OCI-LY1 (cell line): ENCODE measurements at regions not wholly inside any gene's neighbourhood (a gene's known extent, or its start where the extent isn't known, plus 50 kb on each side); places are given as distances from the start of the nearest gene placed in this dataset.

Experiments used
- H2AFZ ChIP-seq: fragments of 200-600 bp; sonication (generic), shearing (Covaris generic); 2 replicates; pipeline ENCODE4 v1.6.0; 2014; ENCODE audit warnings: antibody characterized with exemption, mild to moderate bottlenecking, low read length
- H3F3A ChIP-seq: fragments of 200-600 bp; sonication (generic), shearing (Covaris generic); 2 replicates; pipeline ENCODE4 v1.6.0; 2014; ENCODE audit warnings: mild to moderate bottlenecking, antibody characterized with exemption, low read length, moderate library complexity; ENCODE audit not compliant: insufficient read depth
- H3K27ac ChIP-seq: fragments of 200-600 bp; sonication (generic); 2 replicates; pipeline ENCODE4 v1.5.1; 2014; ENCODE audit warnings: low read length, mixed run types, mild to moderate bottlenecking, low read depth; ENCODE audit not compliant: poor library complexity, severe bottlenecking
- H3K27me3 ChIP-seq: fragments of 200-600 bp; sonication (generic); 2 replicates; pipeline ENCODE4 v1.6.0; 2014; ENCODE audit warnings: antibody characterized with exemption, mild to moderate bottlenecking, low read length, moderate library complexity; ENCODE audit not compliant: insufficient read depth
- H3K36me3 ChIP-seq: fragments of 200-600 bp; sonication (generic); 2 replicates; pipeline ENCODE4 v1.6.1; 2014; ENCODE audit warnings: mild to moderate bottlenecking, antibody characterized with exemption, low read length, moderate library complexity, mixed read lengths; ENCODE audit not compliant: insufficient read depth
- H3K4me1 ChIP-seq: fragments of 200-600 bp; sonication (generic); 2 replicates; pipeline ENCODE4 v1.5.1; 2014; ENCODE audit warnings: mild to moderate bottlenecking, low read length, moderate library complexity; ENCODE audit not compliant: insufficient read depth, severe bottlenecking
- H3K4me2 ChIP-seq: fragments of 200-600 bp; sonication (generic), shearing (Covaris generic); 2 replicates; pipeline ENCODE4 v1.6.1; 2014; ENCODE audit warnings: low read length
- H3K4me3 ChIP-seq: fragments of 200-600 bp; sonication (generic); 2 replicates; pipeline ENCODE4 v1.5.1; 2014; ENCODE audit warnings: low read length, low read depth, mild to moderate bottlenecking, mixed read lengths; ENCODE audit not compliant: poor library complexity, severe bottlenecking
- H3K79me2 ChIP-seq: fragments of 200-600 bp; shearing (Covaris generic); 2 replicates; pipeline ENCODE4 v1.6.1; 2016; ENCODE audit warnings: mixed run types, low read length, mixed read lengths; ENCODE audit not compliant: insufficient read depth
- H3K9ac ChIP-seq: fragments of 200-600 bp; sonication (generic), shearing (Covaris generic); 2 replicates; pipeline ENCODE4 v1.6.1; 2014; ENCODE audit warnings: mild to moderate bottlenecking, low read length, mixed read lengths
- H3K9me2 ChIP-seq: fragments of 200-600 bp; sonication (generic), shearing (Covaris generic); 2 replicates; pipeline ENCODE4 v1.6.1; 2014; ENCODE audit warnings: low read depth, mild to moderate bottlenecking, low read length, mixed read lengths
- H3K9me3 ChIP-seq: fragments of 200-600 bp; shearing (Covaris generic); 2 replicates; pipeline ENCODE4 v1.6.1; 2014; ENCODE audit warnings: low read length, mixed read lengths
- H4K20me1 ChIP-seq: fragments of 200-600 bp; sonication (generic), shearing (Covaris generic); 2 replicates; pipeline ENCODE4 v1.6.0; 2016; ENCODE audit warnings: mild to moderate bottlenecking, low read length; ENCODE audit not compliant: insufficient read depth
- CTCF ChIP-seq: fragments of 200-600 bp; sonication (generic), shearing (Covaris generic); IDR thresholded peaks from 2 replicates; pipeline ENCODE4 v1.5.1; 2017; ENCODE audit warnings: mild to moderate bottlenecking, antibody characterized with exemption, low read length, moderate library complexity, mixed read lengths
- EZH2 ChIP-seq: fragments of 200-600 bp; sonication (generic), shearing (Covaris generic); IDR thresholded peaks from 2 replicates; pipeline ENCODE4 v1.8.0; 2017; ENCODE audit warnings: borderline replicate concordance, mixed run types, mild to moderate bottlenecking, antibody characterized with exemption, low read length, moderate library complexity, mixed read lengths

GRCh38 chr6:14772188-14772587 is 473.7 kb upstream of the JARID2 start:
- H2AFZ ChIP-seq: no peak overlapping the region
- H3K9ac ChIP-seq: no peak overlapping the region

DNA sequence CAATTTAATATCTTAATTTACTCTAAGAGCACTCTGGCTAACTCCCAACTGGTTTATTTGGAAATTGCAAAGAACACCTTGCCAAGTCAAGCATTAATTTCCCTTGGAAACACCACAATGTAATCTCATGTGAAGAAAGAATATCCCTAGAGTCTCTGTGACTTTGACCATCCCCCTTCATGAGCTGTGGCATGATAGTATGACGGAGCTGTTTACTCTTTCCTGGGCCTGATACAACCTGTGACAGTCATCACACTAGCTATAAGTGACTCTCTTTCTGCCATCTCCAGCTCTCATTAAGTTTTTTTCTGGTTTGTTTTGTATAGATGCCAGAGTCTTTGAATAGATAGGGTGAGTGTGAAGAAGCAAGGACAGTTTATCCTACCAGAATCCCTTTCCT is 470.3 kb upstream of the JARID2 start:
- Histone ChIP-seq H3K4me3 (no peak overlapping the region), H2AFZ (no peak overlapping the region), H3F3A (no peaks in the 10 kb centered on the region), H4K20me1 (no peaks in the 10 kb centered on the region), H3K4me1 (no peaks in the 10 kb centered on the region), H3K36me3 (no peaks in the 10 kb centered on the region), H3K79me2 (no peaks in the 10 kb centered on the region), H3K27me3 (no peaks in the 10 kb centered on the region), H3K4me2 (no peak overlapping the region), H3K9ac (no peak overlapping the region), H3K9me2 (no peaks in the 10 kb centered on the region), H3K9me3 (no peaks in the 10 kb centered on the region), H3K27ac (no peak overlapping the region)
- TF ChIP-seq EZH2 (no peak), CTCF (no peak)

More at GRCh38 chr6:14772188-14772587, 473.7 kb upstream of the JARID2 start:
- Histone ChIP-seq H3K9me3 (no peaks in the 10 kb centered on the region), H3K27me3 (no peaks in the 10 kb centered on the region), H3K27ac (no peak overlapping the region), H3K79me2 (no peaks in the 10 kb centered on the region), H3K4me3 (no peak overlapping the region), H3K36me3 (no peaks in the 10 kb centered on the region), H3F3A (no peaks in the 10 kb centered on the region), H4K20me1 (no peaks in the 10 kb centered on the region), H3K4me2 (no peak overlapping the region), H3K9me2 (no peaks in the 10 kb centered on the region), H3K4me1 (no peaks in the 10 kb centered on the region)
- TF ChIP-seq CTCF (no peak), EZH2 (no peak)

DNA sequence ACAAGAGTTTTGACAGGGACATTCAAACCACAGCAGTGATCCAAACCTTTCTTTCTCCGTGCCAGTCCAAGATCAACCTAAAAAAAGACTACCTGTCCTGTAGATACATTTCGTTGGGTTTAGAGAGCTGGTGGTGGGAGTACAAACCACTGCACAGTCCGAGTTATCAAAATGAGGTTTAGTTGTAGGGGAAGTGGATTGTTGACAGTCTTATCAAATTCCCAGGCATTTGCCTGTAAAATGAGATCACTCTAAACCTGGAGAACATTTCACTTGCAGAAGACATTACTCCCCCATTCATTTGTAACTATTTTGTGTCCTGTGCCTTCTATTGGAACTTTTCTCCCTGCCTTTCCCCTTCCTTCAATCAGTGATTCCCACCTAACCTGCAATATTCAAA is 469.6 kb upstream of the JARID2 start:
- H3K4me2 ChIP-seq: no peak overlapping the region

More for the DNA sequence above, 469.6 kb upstream of the JARID2 start:
- Histone ChIP-seq H4K20me1 (no peaks in the 10 kb centered on the region), H3K79me2 (no peaks in the 10 kb centered on the region), H3K36me3 (no peaks in the 10 kb centered on the region), H3K4me3 (no peak overlapping the region), H3K4me1 (no peaks in the 10 kb centered on the region), H3K9me2 (no peaks in the 10 kb centered on the region), H3K9ac (no peak overlapping the region), H3K9me3 (no peaks in the 10 kb centered on the region), H2AFZ (no peak overlapping the region), H3K27ac (no peak overlapping the region), H3F3A (no peaks in the 10 kb centered on the region), H3K27me3 (no peaks in the 10 kb centered on the region)
- no peak for TF ChIP-seq EZH2
- no peak for TF ChIP-seq CTCF
